GM12872 (cell line): ENCODE measurements at regions not wholly inside any gene's neighbourhood (a gene's known extent, or its start where the extent isn't known, plus 50 kb on each side); places are given as distances from the start of the nearest gene placed in this dataset.

Experiments
- TF ChIP-seq, protein P1 (sequence below): IDR thresholded peaks from 3 replicates; pipeline ENCODE4 v1.5.1; 2011; ENCODE audit warnings: low read depth, mild to moderate bottlenecking, low read length, moderate library complexity; ENCODE audit not compliant: insufficient read depth

GRCh38 chr4:23297327-23297726 lies 592.5 kb downstream of the PPARGC1A start:
- TF ChIP-seq, protein P1, sequence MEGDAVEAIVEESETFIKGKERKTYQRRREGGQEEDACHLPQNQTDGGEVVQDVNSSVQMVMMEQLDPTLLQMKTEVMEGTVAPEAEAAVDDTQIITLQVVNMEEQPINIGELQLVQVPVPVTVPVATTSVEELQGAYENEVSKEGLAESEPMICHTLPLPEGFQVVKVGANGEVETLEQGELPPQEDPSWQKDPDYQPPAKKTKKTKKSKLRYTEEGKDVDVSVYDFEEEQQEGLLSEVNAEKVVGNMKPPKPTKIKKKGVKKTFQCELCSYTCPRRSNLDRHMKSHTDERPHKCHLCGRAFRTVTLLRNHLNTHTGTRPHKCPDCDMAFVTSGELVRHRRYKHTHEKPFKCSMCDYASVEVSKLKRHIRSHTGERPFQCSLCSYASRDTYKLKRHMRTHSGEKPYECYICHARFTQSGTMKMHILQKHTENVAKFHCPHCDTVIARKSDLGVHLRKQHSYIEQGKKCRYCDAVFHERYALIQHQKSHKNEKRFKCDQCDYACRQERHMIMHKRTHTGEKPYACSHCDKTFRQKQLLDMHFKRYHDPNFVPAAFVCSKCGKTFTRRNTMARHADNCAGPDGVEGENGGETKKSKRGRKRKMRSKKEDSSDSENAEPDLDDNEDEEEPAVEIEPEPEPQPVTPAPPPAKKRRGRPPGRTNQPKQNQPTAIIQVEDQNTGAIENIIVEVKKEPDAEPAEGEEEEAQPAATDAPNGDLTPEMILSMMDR = no peak

DNA sequence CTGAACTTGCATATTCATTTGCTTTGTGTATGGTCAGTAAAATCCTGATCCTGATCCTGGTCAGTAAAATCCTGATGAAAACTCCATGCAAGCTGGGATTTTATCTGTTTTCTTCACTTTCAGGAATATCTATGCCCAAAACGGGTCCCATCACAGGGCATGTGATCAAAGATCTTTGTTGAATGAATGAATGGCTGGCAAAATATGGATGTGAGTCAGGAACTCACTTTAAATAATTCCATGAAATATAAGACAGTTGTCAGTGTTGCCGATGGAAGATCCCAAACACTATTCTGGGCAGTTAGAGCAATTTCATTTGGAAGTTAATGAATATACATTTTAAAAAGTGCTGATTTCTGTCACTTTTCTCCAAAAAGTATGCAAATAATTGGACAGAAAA lies 598.4 kb downstream of the GBA3 start:
- TF ChIP-seq, protein P1 = no peak

- TF ChIP-seq, protein P1 = no peak
Measured at GRCh38 chr4:23290656-23291055, 597.9 kb downstream of the GBA3 start.

DNA sequence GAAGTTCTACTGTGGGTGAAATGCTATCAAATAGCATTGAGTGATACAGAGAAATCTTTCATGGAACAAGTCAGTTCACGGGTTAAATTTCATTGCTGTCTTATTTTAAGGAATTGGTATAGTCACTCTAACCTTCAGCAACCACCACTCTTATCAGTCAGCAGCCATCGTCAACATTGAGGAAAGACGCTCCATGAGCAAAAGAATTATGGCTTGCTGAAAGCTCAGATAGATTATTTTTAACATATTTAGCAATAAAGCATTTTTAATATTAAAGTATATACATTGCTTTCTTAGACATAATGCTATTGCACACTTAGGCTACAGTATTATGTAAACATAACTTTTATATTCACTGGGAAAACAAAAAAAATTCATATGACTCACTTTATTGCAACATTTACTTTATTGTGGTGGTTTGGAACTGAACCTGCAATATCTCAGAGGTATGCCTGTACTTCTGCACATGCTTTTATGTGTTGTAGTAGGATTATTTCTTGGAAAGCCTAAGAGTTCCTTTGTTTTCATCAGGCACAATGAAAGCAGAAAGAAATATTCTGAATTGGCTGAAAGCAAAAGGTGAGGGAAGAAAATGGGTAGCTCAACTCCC lies 586.7 kb downstream of the GBA3 start:
- TF ChIP-seq, protein P1 = no peak

- TF ChIP-seq, protein P1 = no peak
Measured at GRCh38 chr4:23278845-23279244, 586.1 kb downstream of the GBA3 start.

DNA sequence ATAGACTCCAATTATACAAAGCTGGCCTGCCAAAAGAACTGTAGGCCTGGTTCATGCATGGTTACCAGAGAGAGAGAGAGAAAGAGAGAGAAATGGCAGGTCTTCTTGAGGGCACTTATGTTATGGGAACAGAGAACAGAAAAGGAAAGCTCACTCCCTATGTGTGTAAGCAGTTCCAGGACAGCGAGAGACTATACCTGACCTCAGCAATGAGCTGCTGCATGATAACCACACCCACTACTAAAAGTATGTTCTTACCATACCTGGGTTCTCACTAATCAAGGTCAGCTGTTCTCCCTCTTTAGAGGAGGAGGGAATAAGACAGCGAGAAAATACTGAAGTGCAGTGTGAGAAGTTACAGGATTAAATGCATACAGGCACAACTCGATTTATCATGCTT lies 583.3 kb downstream of the GBA3 start:
- TF ChIP-seq, protein P1 = no peak

GRCh38 chr4:23269566-23269965 lies 576.8 kb downstream of the GBA3 start:
- TF ChIP-seq, protein P1 = no peak
